H1 (cell line): ENCODE measurements at regions not wholly inside any gene's neighbourhood (a gene's known extent, or its start where the extent isn't known, plus 50 kb on each side); places are given as distances from the start of the nearest gene placed in this dataset.

ENCODE experiments used
- CREB1 ChIP-seq: IDR thresholded peaks from 2 replicates; pipeline ENCODE4 v1.6.1; 2012; ENCODE audit warnings: inconsistent platforms
- CTCF ChIP-seq, 3 experiments: IDR thresholded peaks; 1 replicate in 2 of 3; 2 replicates in 1 of 3; pipeline versions ENCODE4 v1.5.1 to v1.6.1; 2011; ENCODE audit warnings: low read length in 3 of 3, mild to moderate bottlenecking in 3 of 3, inconsistent platforms in 2 of 3, low read depth in 1 of 3, moderate library complexity in 1 of 3; ENCODE audit not compliant: insufficient read depth in 1 of 3; ENCODE audit errors: control extremely low read depth in 1 of 3

- no peak for TF ChIP-seq CTCF (IDR thresholded peaks at IDR 0.05; ENCODE audit: control extremely low read depth in 1 of 3, insufficient read depth in 1 of 3, low read depth in 1 of 3, low read length in 3 of 3)
- TF ChIP-seq CREB1, result no peak
Observed at GRCh38 chr6:139756381-139756780, 381.9 kb upstream of the CITED2 start.
